ENCODE measurements at regions not wholly inside any gene's neighbourhood (a gene's known extent, or its start where the extent isn't known, plus 50 kb on each side); places are given as distances from the start of the nearest gene placed in this dataset.

GRCh38 chr1:243979396-243979795 is 71.7 kb upstream of the ZBTB18 start:
- peaks cover 10% of the 10 kb centered on the region for H3K27me3 Mint-ChIP-seq (ENCODE audit: low read depth)
- H3K4me1 Mint-ChIP-seq: no peaks in the 10 kb centered on the region
- H3K27ac Mint-ChIP-seq: no peak overlapping the region
- no peaks in the 10 kb centered on the region for H3K36me3 Mint-ChIP-seq (ENCODE audit: low read depth)
- no peaks in the 10 kb centered on the region for H3K9me3 Mint-ChIP-seq
- TF ChIP-seq, protein P1, sequence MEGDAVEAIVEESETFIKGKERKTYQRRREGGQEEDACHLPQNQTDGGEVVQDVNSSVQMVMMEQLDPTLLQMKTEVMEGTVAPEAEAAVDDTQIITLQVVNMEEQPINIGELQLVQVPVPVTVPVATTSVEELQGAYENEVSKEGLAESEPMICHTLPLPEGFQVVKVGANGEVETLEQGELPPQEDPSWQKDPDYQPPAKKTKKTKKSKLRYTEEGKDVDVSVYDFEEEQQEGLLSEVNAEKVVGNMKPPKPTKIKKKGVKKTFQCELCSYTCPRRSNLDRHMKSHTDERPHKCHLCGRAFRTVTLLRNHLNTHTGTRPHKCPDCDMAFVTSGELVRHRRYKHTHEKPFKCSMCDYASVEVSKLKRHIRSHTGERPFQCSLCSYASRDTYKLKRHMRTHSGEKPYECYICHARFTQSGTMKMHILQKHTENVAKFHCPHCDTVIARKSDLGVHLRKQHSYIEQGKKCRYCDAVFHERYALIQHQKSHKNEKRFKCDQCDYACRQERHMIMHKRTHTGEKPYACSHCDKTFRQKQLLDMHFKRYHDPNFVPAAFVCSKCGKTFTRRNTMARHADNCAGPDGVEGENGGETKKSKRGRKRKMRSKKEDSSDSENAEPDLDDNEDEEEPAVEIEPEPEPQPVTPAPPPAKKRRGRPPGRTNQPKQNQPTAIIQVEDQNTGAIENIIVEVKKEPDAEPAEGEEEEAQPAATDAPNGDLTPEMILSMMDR (IDR thresholded peaks at IDR 0.05; ENCODE audit: unreplicated experiment in 3 of 3): no peak
- no peak overlapping the region for H3K4me3 Mint-ChIP-seq

GRCh38 chr1:243977094-243977493 is 74.0 kb upstream of the ZBTB18 start:
- Mint-ChIP-seq H3K36me3 (ENCODE audit: low read depth) (no peaks in the 10 kb centered on the region), H3K9me3 (no peaks in the 10 kb centered on the region), H3K4me1 (no peaks in the 10 kb centered on the region), H3K4me3 (no peak overlapping the region), H3K27me3 (ENCODE audit: low read depth) (peaks cover 4% of the 10 kb centered on the region), H3K27ac (no peak overlapping the region)
- TF ChIP-seq, protein P1 (IDR thresholded peaks at IDR 0.05; ENCODE audit: unreplicated experiment in 3 of 3): no peak

GRCh38 chr1:243974451-243975292 is 76.4 kb upstream of the ZBTB18 start:
- peaks cover 10% of the 10 kb centered on the region for H3K27me3 Mint-ChIP-seq (ENCODE audit: low read depth)
- H3K4me3 Mint-ChIP-seq: no peak overlapping the region
- no peaks in the 10 kb centered on the region for H3K4me1 Mint-ChIP-seq
- no peaks in the 10 kb centered on the region for H3K36me3 Mint-ChIP-seq (ENCODE audit: low read depth)
- H3K9me3 Mint-ChIP-seq: no peaks in the 10 kb centered on the region
- TF ChIP-seq, protein P1 (IDR thresholded peaks at IDR 0.05; ENCODE audit: unreplicated experiment in 3 of 3): no peak
- H3K27ac Mint-ChIP-seq: no peak overlapping the region

DNA sequence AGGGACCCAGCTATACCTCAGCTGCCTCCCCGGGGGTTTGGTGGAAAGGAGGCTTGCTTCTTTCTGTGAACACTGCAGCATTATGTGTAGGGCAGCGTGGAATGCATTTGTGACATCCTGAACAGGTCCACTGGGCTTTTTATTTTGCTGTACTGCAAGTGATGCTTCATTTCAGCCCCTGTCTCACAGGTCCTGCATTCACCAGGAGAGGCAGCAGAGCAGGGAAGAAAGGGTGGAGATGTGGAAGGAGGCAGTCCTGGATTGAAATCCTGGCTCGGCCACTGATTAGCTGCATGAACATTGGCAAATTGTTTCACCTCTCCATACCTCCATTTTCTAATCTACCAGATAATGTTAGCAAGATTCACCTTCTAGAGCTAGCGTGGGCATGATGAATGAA is 77.9 kb upstream of the ZBTB18 start:
- H3K27me3 Mint-ChIP-seq (ENCODE audit: low read depth): peaks cover 6% of the 10 kb centered on the region
- no peak overlapping the region for H3K27ac Mint-ChIP-seq
- H3K9me3 Mint-ChIP-seq: no peaks in the 10 kb centered on the region
- peaks cover 12% of the 10 kb centered on the region for H3K4me1 Mint-ChIP-seq
- no peak overlapping the region for H3K4me3 Mint-ChIP-seq
- no peaks in the 10 kb centered on the region for H3K36me3 Mint-ChIP-seq (ENCODE audit: low read depth)
- TF ChIP-seq, protein P1 (IDR thresholded peaks at IDR 0.05; ENCODE audit: unreplicated experiment in 3 of 3): no peak

- Mint-ChIP-seq H3K9me3 (no peaks in the 10 kb centered on the region), H3K27ac (no peak overlapping the region), H3K36me3 (ENCODE audit: low read depth) (no peaks in the 10 kb centered on the region), H3K27me3 (ENCODE audit: low read depth) (peaks cover 6% of the 10 kb centered on the region), H3K4me3 (no peak overlapping the region), H3K4me1 (peaks cover 18% of the 10 kb centered on the region)
- TF ChIP-seq, protein P1 (IDR thresholded peaks at IDR 0.05; ENCODE audit: unreplicated experiment in 3 of 3): no peak
Observed at GRCh38 chr1:243970077-243970476, 81.0 kb upstream of the ZBTB18 start.

- no peak overlapping the region for H3K4me3 Mint-ChIP-seq
- peak overlapping the region in 1 of 3 experiments; percentile 53 for H3K27ac Mint-ChIP-seq
- H3K9me3 Mint-ChIP-seq: no peaks in the 10 kb centered on the region
- H3K27me3 Mint-ChIP-seq (ENCODE audit: low read depth): peaks cover 6% of the 10 kb centered on the region
- H3K4me1 Mint-ChIP-seq: peaks cover 18% of the 10 kb centered on the region
- no peaks in the 10 kb centered on the region for H3K36me3 Mint-ChIP-seq (ENCODE audit: low read depth)
- TF ChIP-seq, protein P1 (IDR thresholded peaks at IDR 0.05; ENCODE audit: unreplicated experiment in 3 of 3): no peak
Observed at GRCh38 chr1:243968413-243968812, 82.7 kb upstream of the ZBTB18 start.
